Transverse colon (tissue), 4 donors: ENCODE measurements at regions not wholly inside any gene's neighbourhood (a gene's known extent, or its start where the extent isn't known, plus 50 kb on each side); places are given as distances from the start of the nearest gene placed in this dataset.

ENCODE experiments used
- DNase-seq: peaks from one replicate; pipeline ENCODE4 v3.0.0-alpha.2; 2019
- H3K27ac ChIP-seq, 4 donors: fragments of 200-600 bp; sonication (generic); 2 replicates each; pipeline ENCODE4 v1.5.1; 2016 to 2018; ENCODE audit warnings: inconsistent platforms in 4 of 4
- H3K27me3 ChIP-seq: fragments of 200-600 bp; sonication (generic); 2 replicates; pipeline ENCODE4 v1.5.1; 2017; ENCODE audit warnings: inconsistent platforms
- H3K36me3 ChIP-seq, 4 donors: fragments of 200-600 bp; sonication (generic); 2 replicates each; pipeline ENCODE4 v1.5.1; 2017 to 2019; ENCODE audit warnings: inconsistent platforms in 4 of 4
- H3K4me1 ChIP-seq, 4 donors: fragments of 200-600 bp; sonication (generic); 2 replicates each; pipeline ENCODE4 v1.5.1; 2017 to 2020; ENCODE audit warnings: inconsistent platforms in 4 of 4
- H3K4me3 ChIP-seq, 4 donors: fragments of 200-600 bp; sonication (generic); 1 replicate in 1 of 4; 2 replicates in 3 of 4; pipeline versions ENCODE4 v1.5.1 to v1.6.1; 2017 to 2019; ENCODE audit warnings: inconsistent platforms in 4 of 4
- H3K9me3 ChIP-seq, 2 donors: fragments of 200-600 bp; sonication (generic); 2 replicates each; pipeline ENCODE4 v1.5.1; 2017 to 2019; ENCODE audit warnings: inconsistent platforms in 2 of 2
- EP300 ChIP-seq: sonication (generic); formaldehyde crosslinking; IDR thresholded peaks from one replicate; pipeline ENCODE4 v1.6.1; 2017; ENCODE audit warnings: antibody characterized with exemption, low read depth
- POLR2A ChIP-seq: fragments of 450-650 bp; IDR thresholded peaks from one replicate; pipeline ENCODE4 v1.6.1; 2016; ENCODE audit warnings: antibody characterized with exemption, mild to moderate bottlenecking, moderate library complexity
- POLR2AphosphoS5 ChIP-seq, 3 donors: sonication (generic); formaldehyde crosslinking; IDR thresholded peaks; one replicate each; pipeline ENCODE4 v1.6.1; 2016; ENCODE audit warnings: antibody characterized with exemption in 3 of 3
- WGBS, 2 donors: methylation state at CpG; one replicate each; pipeline ENCODE4 v1.1.5; 2018; ENCODE audit warnings: low coverage in 1 of 2; 5-methylcytosine and 5-hydroxymethylcytosine counted together
- in situ Hi-C, 4 donors: fragments of 200-750 bp; cut with MboI; loops; one replicate each; pipeline versions ENCODE4 v1.15.0 to v1.15.1; 2017; ENCODE audit warnings: low sequenced_read_pairs in 3 of 4, low pct_ligation_motif_present in 1 of 4, low pct_unique_long_range_greater_than_20kb in 1 of 4
- intact Hi-C: fragments of 100-400 bp; cut with DNase I; formaldehyde crosslinking; loops from one replicate; pipeline ENCODE4 v1.15.1; 2023; ENCODE audit warnings: low total_unique reads
- TF ChIP-seq, protein P1 (sequence below), 5 experiments: fragments of 200-600 bp in 3 of 5; fragments of 450-650 bp in 2 of 5; sonication (generic) in 3 of 5; IDR thresholded peaks; 1 replicate in 2 of 5; 2 replicates in 3 of 5; pipeline ENCODE4 v1.5.1; 2016 to 2017; ENCODE audit warnings: antibody characterized with exemption in 5 of 5, inconsistent platforms in 3 of 5, mild to moderate bottlenecking in 2 of 5, moderate library complexity in 1 of 5

DNA sequence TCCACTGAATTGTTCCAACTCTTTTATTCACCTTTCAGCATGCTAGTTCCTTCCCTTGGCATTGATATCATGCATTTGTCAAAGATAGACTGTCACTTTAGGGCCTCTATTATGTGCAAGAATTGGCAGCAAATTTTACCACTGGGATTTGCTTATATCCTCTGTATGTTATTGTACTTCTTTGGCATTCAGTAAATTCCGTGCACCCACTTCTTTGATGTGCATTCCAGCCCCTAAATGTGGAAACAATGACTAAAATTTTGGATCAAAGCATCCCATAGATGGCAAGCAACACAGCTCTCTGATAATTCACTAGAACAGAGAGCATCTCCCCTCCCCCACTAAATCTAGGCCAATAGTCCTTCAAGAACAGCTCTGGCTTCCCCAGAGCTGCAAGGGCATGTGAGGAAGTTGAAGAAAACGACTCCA, 399.0 kb upstream of the HNRNPA3 start:
- H3K27me3 ChIP-seq, result no peaks in the 10 kb centered on the region
- WGBS, 2 donors, result 53 to 67% methylated on average over 1 to 2 of the region's 2 CpGs
- no peaks in the 10 kb centered on the region for H3K4me1 ChIP-seq
- no peak overlapping the region for H3K27ac ChIP-seq
- DNase-seq, result no peak
- H3K36me3 ChIP-seq, result no peaks in the 10 kb centered on the region
- TF ChIP-seq, protein P1, sequence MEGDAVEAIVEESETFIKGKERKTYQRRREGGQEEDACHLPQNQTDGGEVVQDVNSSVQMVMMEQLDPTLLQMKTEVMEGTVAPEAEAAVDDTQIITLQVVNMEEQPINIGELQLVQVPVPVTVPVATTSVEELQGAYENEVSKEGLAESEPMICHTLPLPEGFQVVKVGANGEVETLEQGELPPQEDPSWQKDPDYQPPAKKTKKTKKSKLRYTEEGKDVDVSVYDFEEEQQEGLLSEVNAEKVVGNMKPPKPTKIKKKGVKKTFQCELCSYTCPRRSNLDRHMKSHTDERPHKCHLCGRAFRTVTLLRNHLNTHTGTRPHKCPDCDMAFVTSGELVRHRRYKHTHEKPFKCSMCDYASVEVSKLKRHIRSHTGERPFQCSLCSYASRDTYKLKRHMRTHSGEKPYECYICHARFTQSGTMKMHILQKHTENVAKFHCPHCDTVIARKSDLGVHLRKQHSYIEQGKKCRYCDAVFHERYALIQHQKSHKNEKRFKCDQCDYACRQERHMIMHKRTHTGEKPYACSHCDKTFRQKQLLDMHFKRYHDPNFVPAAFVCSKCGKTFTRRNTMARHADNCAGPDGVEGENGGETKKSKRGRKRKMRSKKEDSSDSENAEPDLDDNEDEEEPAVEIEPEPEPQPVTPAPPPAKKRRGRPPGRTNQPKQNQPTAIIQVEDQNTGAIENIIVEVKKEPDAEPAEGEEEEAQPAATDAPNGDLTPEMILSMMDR (IDR thresholded peaks at IDR 0.05), result no peak
- no peak for TF ChIP-seq EP300
- H3K4me3 ChIP-seq, result no peak overlapping the region
- in situ Hi-C loops, result loop anchor here in 3 of 4 donors (25.0 kb wide), 4 partner anchors 324 to 701 kb away; partner anchors contain the start of genes HOXD10 (in 2 of the 3), HOXD11 (in 2 of the 3), HOXD9 (in 2 of the 3) and HOXD8 (in 1 of the 3)
- intact Hi-C loops, result no loop called here
- no peaks in the 10 kb centered on the region for H3K9me3 ChIP-seq

DNA sequence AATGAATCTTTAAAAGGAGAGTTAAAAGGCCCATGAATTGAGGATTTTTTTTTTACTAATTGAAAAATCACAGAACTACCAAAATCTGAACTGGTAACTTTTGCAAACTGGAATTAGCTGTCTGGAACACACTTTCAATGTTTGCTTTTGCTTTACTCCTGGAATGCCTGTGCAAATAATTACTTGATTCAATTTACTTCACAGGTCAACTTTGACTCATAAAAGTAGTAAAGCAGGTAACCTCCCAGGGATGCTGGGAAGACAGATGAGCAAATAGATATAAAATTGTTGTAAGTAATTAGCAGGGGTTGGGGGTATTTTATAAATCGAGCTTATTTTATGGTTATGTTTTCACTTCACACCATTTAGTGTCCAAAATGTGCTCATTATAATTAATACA, 398.3 kb upstream of the HNRNPA3 start:
- H3K36me3 ChIP-seq, result no peaks in the 10 kb centered on the region
- DNase-seq, result no peak
- intact Hi-C loops (no loop called here), in situ Hi-C loops (loop anchor here in 3 of 4 donors (25.0 kb wide), 4 partner anchors 323 to 702 kb away; partner anchors contain the start of genes HOXD10 (in 2 of the 3), HOXD11 (in 2 of the 3), HOXD9 (in 2 of the 3) and HOXD8 (in 1 of the 3))
- no peak for TF ChIP-seq POLR2AphosphoS5 (IDR thresholded peaks at IDR 0.05)
- TF ChIP-seq, protein P1 (IDR thresholded peaks at IDR 0.05), result no peak
- 6 to 16% methylated on average over 1 of the region's 1 CpG for WGBS, 2 donors
- H3K4me3 ChIP-seq, result no peak overlapping the region
- H3K4me1 ChIP-seq, result no peaks in the 10 kb centered on the region
- no peak overlapping the region for H3K27ac ChIP-seq
- no peaks in the 10 kb centered on the region for H3K9me3 ChIP-seq
- H3K27me3 ChIP-seq, result no peaks in the 10 kb centered on the region

DNA sequence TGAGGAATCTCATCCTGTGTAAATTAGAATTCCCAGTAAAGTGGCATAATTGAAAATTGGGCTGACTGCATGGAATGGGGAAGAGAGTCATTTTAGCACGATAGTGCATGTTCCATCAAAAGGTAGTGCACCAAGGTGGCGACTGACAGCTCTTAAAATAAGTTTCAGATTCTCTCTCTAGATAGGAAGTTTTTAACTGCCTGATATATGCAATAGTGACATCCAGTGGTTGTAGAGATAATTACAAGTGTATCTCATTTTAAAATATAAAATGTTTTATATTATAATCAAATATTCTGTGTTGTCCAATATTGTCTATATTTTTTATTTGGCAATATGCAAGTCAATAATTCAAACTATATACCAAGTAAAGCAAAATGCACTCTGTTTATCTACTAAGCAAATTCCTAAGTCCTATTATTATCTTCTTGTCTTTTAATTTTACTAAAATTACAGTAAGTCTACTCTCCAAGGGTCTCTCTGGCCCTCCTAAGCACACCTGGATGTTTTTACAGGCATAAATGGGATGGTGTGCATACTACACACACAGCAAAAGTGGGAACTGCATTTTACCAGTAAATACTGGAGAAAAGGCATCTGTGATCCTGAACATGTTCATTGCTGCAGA, 397.7 kb upstream of the HNRNPA3 start:
- H3K27ac ChIP-seq, result no peak overlapping the region
- in situ Hi-C loops, result loop anchor here in 3 of 4 donors (25.0 kb wide), 4 partner anchors 322 to 703 kb away; partner anchors contain the start of genes HOXD10 (in 2 of the 3), HOXD11 (in 2 of the 3), HOXD9 (in 2 of the 3) and HOXD8 (in 1 of the 3)
- no peak overlapping the region for H3K4me3 ChIP-seq
- H3K9me3 ChIP-seq, result no peaks in the 10 kb centered on the region
- intact Hi-C loops, result no loop called here
- no peaks in the 10 kb centered on the region for H3K36me3 ChIP-seq
- 0% methylated on average over 2 of the region's 2 CpGs for WGBS, 2 donors
- no peak for TF ChIP-seq EP300
- TF ChIP-seq, protein P1 (IDR thresholded peaks at IDR 0.05), result peak; percentile 58 to 71 (median 60)
- no peak for TF ChIP-seq POLR2AphosphoS5 (IDR thresholded peaks at IDR 0.05)
- H3K27me3 ChIP-seq, result no peaks in the 10 kb centered on the region
- H3K4me1 ChIP-seq, result no peaks in the 10 kb centered on the region
- no peak for DNase-seq

DNA sequence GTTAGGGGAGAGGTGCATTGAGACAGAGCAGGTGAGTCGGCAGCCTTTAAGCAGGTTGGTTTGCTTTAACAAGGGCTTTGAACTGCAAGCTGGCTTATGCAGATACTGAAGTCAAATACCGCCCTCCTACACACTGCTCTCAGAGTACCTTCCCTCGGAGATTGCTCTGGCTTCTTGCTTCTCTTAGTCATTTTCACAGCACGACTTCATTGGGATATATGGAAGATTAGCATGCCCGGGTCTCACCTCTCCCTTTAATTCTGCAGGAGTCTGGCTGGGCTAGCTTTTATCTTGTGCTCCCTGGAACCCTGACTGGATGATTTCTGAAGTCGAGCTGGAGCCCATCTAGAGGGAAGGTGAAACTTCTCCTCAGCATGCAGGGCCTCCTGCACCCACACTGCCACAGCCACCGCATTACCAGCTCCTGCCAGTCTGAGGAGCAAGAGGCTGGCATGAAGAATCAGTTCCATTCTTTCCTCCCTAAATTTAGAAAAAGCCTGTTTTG, 395.5 kb upstream of the HNRNPA3 start:
- Histone ChIP-seq H3K27ac (no peak overlapping the region), H3K27me3 (no peaks in the 10 kb centered on the region), H3K9me3 (no peaks in the 10 kb centered on the region), H3K4me1 (no peaks in the 10 kb centered on the region), H3K4me3 (no peak overlapping the region), H3K36me3 (no peaks in the 10 kb centered on the region)
- 74 to 93% methylated on average over 3 to 7 of the region's 7 CpGs for WGBS, 2 donors
- TF ChIP-seq POLR2A (no peak), POLR2AphosphoS5 (IDR thresholded peaks at IDR 0.05) (no peak), EP300 (no peak)
- TF ChIP-seq, protein P1 (IDR thresholded peaks at IDR 0.05), result no peak
- in situ Hi-C loops (loop anchor here in 3 of 4 donors (25.0 kb wide), 4 partner anchors 320 to 705 kb away; partner anchors contain the start of genes HOXD10 (in 2 of the 3), HOXD11 (in 2 of the 3), HOXD9 (in 2 of the 3) and HOXD8 (in 1 of the 3)), intact Hi-C loops (no loop called here)
- no peak for DNase-seq
